ENCODE measurements at regions not wholly inside any gene's neighbourhood (a gene's known extent, or its start where the extent isn't known, plus 50 kb on each side); places are given as distances from the start of the nearest gene placed in this dataset.

DNA sequence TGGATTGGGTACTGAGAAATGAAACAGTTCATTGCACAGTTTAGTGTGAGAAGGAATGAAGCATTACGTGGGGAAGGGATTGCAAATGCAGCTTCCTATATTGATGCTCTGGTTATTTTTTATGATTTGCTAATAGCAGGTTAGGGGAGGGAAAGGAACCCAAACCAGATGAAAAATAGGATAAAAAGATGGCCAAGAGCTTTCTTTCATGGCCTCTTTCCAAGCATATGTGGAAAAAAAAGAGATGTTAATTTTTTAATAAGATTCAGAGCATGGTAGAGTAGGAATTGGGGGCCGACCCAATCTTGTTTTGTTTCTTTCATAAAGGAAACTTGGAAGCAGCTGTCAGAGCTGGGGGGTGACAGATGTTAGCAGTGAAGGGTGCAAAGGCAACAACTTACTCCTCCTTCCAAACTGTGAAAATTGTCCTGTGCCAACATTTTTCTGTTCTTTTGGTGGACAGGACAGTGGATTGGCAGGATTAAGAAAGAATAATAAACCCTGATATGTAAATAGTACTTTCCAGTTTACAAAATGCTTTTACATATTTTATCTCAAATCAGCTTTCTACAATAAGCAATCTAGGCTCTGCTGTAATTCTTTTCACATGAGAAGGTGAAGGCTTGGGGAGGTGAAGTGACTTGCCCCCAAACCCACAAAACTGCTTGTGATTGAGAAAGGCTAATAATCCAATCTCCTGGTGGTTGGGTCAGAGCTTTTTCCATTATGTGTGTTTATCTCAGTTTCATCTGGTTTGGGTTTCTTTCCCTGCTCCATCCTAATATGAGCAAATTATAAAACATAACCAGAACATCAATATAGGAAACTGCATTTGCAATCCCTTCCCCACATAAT, 270.1 kb downstream of the ETAA1 start:
- DNase-seq (ENCODE audit: low read depth) = no peak
- no peak overlapping the region for H3K4me3 ChIP-seq (ENCODE audit: low read depth, low read length)
- no peaks in the 10 kb centered on the region for H3K27me3 ChIP-seq (ENCODE audit: control insufficient read depth, insufficient read depth, low read length)
- TF ChIP-seq CTCF (IDR thresholded peaks at IDR 0.05; ENCODE audit: insufficient read depth, low read length, poor library complexity, severe bottlenecking) = no peak
- no peaks in the 10 kb centered on the region for H3K36me3 ChIP-seq (ENCODE audit: control insufficient read depth, insufficient read depth, low read length)

DNA sequence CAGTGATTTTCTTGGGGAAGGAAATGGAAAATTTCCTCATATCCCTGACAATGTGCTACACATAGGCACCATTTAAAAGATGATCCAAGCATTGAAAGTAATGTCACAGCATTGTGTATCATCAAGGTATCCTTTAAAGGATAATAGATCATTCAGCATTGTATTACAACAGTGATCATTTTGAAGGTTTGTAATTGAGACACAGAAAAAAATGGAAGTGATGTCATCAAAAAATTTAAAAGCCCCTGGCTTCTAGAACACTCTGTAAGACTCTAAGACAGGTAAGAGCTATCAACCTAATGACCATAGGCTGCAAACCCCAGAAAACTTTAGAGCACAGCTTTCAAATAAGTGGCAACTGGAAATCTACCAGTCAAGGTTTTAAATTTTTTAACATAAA, 271.4 kb downstream of the ETAA1 start:
- no peak for TF ChIP-seq CTCF (IDR thresholded peaks at IDR 0.05; ENCODE audit: insufficient read depth, low read length, poor library complexity, severe bottlenecking)
- no peak for DNase-seq (ENCODE audit: low read depth)
- no peaks in the 10 kb centered on the region for H3K27me3 ChIP-seq (ENCODE audit: control insufficient read depth, insufficient read depth, low read length)
- H3K4me3 ChIP-seq (ENCODE audit: low read depth, low read length) = no peak overlapping the region
- no peaks in the 10 kb centered on the region for H3K36me3 ChIP-seq (ENCODE audit: control insufficient read depth, insufficient read depth, low read length)

DNA sequence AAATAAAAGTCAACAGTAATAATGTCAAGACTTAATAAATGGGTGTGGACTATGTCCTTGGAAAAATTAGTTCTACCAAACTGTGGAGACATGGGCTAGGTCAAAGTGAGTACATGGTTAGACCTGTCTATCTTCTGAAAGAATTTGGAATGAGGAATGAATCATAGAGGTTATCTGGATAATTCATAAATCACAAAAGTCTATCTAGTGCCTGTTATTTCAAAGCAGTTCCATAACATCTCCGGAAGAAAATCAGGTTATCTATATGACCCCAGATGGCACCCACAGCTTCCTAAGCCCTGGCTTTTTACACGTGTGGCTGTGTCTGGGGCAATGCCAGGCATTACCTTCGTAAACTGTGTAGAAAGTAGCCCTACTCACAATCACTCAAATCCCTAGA, 272.0 kb downstream of the ETAA1 start:
- Histone ChIP-seq H3K27me3 (ENCODE audit: control insufficient read depth, insufficient read depth, low read length) (no peaks in the 10 kb centered on the region), H3K36me3 (ENCODE audit: control insufficient read depth, insufficient read depth, low read length) (no peaks in the 10 kb centered on the region), H3K4me3 (ENCODE audit: low read depth, low read length) (no peak overlapping the region)
- TF ChIP-seq CTCF (IDR thresholded peaks at IDR 0.05; ENCODE audit: insufficient read depth, low read length, poor library complexity, severe bottlenecking) = no peak
- no peak for DNase-seq (ENCODE audit: low read depth)

GRCh38 chr2:67669766-67670165, 272.6 kb downstream of the ETAA1 start:
- no peak for TF ChIP-seq CTCF (IDR thresholded peaks at IDR 0.05; ENCODE audit: insufficient read depth, low read length, poor library complexity, severe bottlenecking)
- Histone ChIP-seq H3K36me3 (ENCODE audit: control insufficient read depth, insufficient read depth, low read length) (no peaks in the 10 kb centered on the region), H3K27me3 (ENCODE audit: control insufficient read depth, insufficient read depth, low read length) (no peaks in the 10 kb centered on the region), H3K4me3 (ENCODE audit: low read depth, low read length) (no peak overlapping the region)
- DNase-seq (ENCODE audit: low read depth) = no peak

DNA sequence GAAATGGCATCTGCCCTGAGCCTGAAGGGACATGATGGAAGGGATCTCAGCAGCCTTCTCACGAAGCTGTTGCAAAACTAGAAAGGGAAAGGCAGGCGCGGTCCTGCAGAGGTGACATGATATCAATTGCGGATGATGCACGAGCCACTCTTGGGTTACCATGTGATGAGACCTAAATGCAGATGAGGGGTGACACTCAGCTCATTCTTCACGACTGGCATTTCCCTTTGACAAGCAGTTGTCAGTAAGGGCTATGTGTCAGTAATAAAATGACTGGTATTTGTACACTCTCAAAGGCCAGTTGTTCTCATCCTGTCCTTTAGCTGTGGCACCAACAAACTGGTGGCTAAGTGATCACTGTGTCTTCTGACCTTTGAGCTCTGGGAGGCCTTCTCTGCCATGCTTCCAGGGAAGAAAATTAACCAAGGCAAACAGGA, 273.6 kb downstream of the ETAA1 start:
- no peak overlapping the region for H3K4me3 ChIP-seq (ENCODE audit: low read depth, low read length)
- no peaks in the 10 kb centered on the region for H3K27me3 ChIP-seq (ENCODE audit: control insufficient read depth, insufficient read depth, low read length)
- no peak for DNase-seq (ENCODE audit: low read depth)
- no peak for TF ChIP-seq CTCF (IDR thresholded peaks at IDR 0.05; ENCODE audit: insufficient read depth, low read length, poor library complexity, severe bottlenecking)
- H3K36me3 ChIP-seq (ENCODE audit: control insufficient read depth, insufficient read depth, low read length) = no peaks in the 10 kb centered on the region
